NCI-H1436 (cell line): ENCODE measurements at regions not wholly inside any gene's neighbourhood (a gene's known extent, or its start where the extent isn't known, plus 50 kb on each side); places are given as distances from the start of the nearest gene placed in this dataset.

ENCODE experiments used
- DNase-seq: peaks from one replicate; lab custom pipeline; 2025; lab: John Stamatoyannopoulos, UW

- no peak for DNase-seq
Measured at GRCh38 chr18:24735624-24736231, 275.3 kb downstream of the HRH4 start.

GRCh38 chr18:24736662-24737330, 276.4 kb downstream of the HRH4 start:
- no peak for DNase-seq

GRCh38 chr18:24740829-24741228, 280.4 kb downstream of the HRH4 start:
- DNase-seq = no peak

GRCh38 chr18:24741321-24741720, 280.9 kb downstream of the HRH4 start:
- DNase-seq = no peak

- no peak for DNase-seq
Measured at GRCh38 chr18:24741965-24742724, 281.7 kb downstream of the HRH4 start.

- DNase-seq = no peak
Measured at GRCh38 chr18:24754583-24755253, 294.3 kb downstream of the HRH4 start.

GRCh38 chr18:24756385-24756784, 295.9 kb downstream of the HRH4 start:
- DNase-seq = no peak

GRCh38 chr18:24757134-24757533, 296.7 kb downstream of the HRH4 start:
- DNase-seq = no peak

- DNase-seq = no peak
Measured at GRCh38 chr18:24761765-24762164, 301.3 kb downstream of the HRH4 start.

GRCh38 chr18:24762511-24762910, 302.1 kb downstream of the HRH4 start:
- no peak for DNase-seq

GRCh38 chr18:24763765-24764513, 303.5 kb downstream of the HRH4 start:
- DNase-seq = no peak

- DNase-seq = no peak
Measured at GRCh38 chr18:24764766-24765165, 304.3 kb downstream of the HRH4 start.

- DNase-seq = no peak
Measured at GRCh38 chr18:24766376-24766775, 305.9 kb downstream of the HRH4 start.

GRCh38 chr18:24770311-24771024, 310.0 kb downstream of the HRH4 start:
- no peak for DNase-seq

GRCh38 chr18:24771300-24771699, 310.9 kb downstream of the HRH4 start:
- DNase-seq = no peak

- DNase-seq = no peak
Measured at GRCh38 chr18:24773101-24773500, 312.7 kb downstream of the HRH4 start.

GRCh38 chr18:24776019-24776418, 315.6 kb downstream of the HRH4 start:
- DNase-seq = no peak

- DNase-seq = no peak
Measured at GRCh38 chr18:24778810-24779418, 318.5 kb downstream of the HRH4 start.

GRCh38 chr18:24782566-24782965, 322.1 kb downstream of the HRH4 start:
- no peak for DNase-seq

- DNase-seq = no peak
Measured at GRCh38 chr18:24785019-24785418, 324.6 kb downstream of the HRH4 start.

GRCh38 chr18:24786027-24786426, 325.6 kb downstream of the HRH4 start:
- no peak for DNase-seq
